GM21423 (cell line): ENCODE measurements at regions not wholly inside any gene's neighbourhood (a gene's known extent, or its start where the extent isn't known, plus 50 kb on each side); places are given as distances from the start of the nearest gene placed in this dataset.

Experiments
- ATAC-seq: cut with Tn5 transposase; IDR thresholded peaks from one replicate; pipeline ENCODE4 v1.9.1; 2021; ENCODE audit warnings: mild to moderate bottlenecking, moderate library complexity; ENCODE audit not compliant: unreplicated experiment

DNA sequence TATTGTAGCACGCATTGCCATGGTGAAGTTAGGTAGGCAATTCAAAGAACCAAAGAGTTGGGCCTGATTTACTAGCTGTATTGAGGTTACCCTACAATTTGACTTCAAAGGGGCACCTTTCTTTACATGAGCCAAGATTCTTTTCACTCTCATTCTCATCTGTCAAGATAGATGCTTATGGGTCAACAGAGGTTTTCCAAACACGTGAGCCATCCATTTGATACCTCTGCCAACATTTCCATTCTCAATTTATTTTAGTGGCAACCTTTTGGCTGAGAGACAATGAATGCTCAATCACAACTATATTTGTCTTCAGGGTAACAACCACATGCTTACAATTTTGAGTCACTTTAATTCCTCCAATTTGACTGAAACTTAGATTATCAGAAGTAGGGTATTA is 370.6 kb upstream of the CDH20 start:
- ATAC-seq = no peak

DNA sequence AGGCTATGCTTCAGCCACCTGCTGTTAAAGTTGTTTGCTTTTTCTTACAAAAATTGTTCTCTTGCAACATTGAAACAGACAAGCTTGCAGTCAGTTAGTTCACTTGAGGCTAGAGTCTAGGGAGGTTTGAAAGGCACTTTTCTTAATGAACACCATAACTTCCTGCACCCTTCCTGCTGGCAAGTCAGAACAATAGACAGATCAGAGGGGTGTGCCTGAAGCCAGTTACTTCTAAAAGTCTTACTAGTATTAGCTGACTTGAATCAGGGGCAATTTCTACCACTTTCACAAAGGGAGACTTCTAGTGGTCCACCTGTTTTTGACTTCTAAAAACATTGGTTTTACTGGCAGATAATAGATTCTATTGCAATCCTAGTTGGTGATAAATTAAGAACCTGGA is 367.4 kb upstream of the CDH20 start:
- no peak for ATAC-seq

DNA sequence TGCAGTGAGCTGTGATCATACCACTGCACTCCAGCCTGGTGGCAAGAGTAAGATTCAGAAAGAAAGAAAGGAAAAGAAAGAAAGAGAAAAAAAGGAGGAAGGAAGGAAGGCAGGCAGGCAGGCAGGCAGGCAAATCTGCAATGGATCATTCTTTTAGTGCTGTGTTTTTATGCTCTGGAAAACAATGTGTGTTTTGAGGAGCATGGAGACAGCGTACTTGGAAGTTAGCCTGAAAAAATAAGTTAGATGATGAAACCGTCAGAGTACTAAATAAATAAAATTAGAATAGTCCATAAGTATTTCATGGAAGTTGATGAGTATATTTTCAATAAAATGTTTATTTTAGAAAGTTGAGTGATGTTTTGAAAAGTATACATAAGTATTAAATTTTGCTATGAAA is 366.4 kb upstream of the CDH20 start:
- ATAC-seq = no peak

DNA sequence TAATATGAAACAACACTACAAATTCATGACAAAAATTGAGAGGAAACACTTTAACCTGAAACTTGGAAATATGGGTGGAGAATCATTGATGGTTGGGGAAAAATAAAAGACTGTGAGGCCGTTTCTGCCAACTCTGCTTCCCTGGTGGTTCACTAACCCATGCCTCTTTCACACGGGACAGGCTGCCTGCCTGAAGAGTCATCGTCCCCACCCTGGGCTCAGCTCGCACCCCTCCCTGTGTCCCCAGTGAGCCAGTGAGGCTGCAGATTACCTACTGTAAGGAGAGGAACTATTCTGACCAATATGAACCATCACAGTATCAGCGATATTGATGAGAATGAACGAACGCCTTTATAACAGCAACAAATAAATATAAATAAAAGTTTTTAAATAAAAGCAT is 357.8 kb upstream of the CDH20 start:
- no peak for ATAC-seq

DNA sequence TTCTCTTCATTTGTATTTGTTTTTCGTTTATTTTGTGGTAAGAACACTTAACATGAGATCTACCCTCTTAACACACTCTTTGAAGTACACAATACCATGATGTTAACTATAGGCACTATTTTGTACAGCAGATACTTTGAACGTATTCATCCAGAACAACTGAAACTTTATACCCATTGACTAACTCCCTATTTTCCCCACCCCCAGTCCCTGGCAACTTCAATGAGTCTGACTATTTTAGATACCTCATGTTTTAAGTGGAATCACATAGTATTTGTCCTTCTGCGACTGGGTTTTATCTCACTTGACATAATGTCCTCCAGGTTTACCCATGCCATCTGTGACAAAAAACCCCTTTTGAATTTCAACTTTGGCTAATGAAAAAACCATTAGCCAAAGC is 356.3 kb upstream of the CDH20 start:
- no peak for ATAC-seq

DNA sequence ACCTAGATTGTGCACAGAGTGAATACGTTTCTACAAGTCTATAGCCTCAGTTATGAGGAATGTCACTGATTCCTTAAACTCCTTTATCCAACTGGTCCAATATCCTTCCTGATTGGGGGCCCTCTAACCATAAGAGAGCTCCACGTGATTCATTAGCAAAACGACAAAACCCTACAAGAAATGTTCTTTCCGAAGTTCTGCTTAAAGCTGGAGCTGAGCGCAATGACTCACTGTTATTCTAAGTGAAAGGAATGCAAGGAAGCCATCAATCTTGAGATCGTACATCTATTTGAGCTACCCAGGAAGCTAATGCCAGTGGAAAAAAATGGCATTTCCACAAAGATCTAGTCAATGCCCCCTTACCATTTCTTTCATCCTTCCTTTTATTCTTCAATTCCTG is 354.9 kb upstream of the CDH20 start:
- no peak for ATAC-seq

DNA sequence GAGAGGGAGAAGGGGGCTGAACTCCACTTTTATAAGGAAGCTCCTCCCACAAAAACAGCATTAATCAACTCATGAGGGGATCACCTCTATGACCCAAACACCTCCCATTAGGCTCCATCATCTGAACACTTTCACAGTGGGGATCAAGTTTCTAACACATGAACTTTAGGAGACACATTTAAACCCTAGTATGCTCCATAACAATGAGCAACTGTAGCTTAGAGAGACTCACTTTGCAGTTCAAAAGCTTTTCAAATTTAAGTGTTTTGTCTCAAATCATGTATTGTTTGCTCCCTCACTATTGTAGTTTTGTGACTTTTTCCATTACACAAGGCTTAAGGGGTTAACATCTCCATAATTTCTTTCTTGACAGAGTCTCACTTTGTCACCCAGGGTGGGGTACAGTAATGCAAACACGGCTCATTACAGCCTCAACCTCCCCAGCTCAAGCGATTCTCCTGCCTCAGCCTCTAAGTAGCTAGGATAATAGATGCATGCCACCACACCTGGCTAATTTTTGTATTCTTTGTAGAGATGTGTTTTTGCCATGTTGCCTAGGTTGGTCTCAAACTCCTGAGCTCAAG is 352.7 kb upstream of the CDH20 start:
- no peak for ATAC-seq

DNA sequence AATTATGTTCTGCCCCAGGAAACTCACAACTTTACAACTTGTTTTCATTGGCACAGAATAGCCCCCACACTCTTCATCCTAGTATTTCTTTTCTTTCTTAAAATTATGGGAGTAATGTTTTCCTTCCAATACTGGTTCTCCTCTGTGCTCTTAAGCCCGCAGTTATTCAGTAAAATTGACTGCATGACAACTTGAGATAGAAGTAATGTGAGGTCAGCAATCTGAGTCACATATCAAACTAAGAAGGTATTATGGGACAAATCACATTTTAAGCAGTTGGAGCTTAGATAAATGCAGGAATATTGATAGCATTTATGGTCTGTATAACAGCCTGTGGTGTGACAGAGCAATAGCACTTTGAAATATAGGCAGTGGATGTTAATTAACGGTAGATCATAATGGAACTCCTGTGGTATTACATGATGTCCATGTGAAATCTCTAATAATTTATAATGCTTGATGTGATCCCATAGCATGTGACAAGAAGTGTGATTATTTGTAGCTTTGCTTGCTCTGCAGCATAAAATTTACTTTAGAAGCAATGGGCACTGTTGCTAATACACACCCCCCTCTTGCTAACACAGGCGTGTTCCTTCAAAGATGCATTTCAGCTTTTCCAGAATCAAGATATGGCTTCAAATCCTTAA is 351.4 kb upstream of the CDH20 start:
- ATAC-seq = no peak

DNA sequence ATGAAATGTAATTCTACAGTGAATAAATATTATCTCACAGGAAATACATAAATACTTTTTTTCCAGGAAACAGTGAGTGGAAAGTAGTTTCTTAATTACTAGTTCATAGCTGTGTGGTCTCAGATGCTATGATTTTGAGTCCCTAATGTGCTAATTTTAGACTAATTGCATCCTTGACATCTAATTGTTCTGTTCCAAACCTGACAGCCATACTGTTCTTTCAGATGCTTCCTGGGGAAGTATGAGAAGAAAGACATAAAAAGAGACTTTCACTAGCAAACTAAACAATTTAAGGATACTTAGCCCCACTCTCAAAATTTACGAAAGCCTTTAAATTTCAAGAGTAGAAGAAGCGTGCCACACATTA is 350.9 kb upstream of the CDH20 start:
- ATAC-seq = no peak

DNA sequence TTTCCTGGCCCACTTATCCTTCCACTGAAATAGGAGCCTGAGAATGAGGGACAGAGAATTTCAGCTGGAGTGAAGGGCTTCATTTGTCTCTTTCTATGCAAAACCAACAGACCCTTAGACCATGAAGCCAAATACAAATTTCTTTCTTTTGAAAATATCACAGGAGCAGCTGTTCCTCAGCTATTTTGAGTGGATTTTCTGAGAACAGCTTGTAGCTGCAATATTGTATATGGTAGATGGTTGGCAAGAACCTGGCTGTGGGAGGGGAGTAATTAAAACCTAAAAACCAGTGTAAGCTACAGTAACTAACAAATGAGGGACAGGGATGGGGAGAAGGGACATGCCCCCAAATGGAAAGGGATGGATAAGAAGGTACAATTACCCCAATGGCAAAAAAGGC is 350.3 kb upstream of the CDH20 start:
- no peak for ATAC-seq

DNA sequence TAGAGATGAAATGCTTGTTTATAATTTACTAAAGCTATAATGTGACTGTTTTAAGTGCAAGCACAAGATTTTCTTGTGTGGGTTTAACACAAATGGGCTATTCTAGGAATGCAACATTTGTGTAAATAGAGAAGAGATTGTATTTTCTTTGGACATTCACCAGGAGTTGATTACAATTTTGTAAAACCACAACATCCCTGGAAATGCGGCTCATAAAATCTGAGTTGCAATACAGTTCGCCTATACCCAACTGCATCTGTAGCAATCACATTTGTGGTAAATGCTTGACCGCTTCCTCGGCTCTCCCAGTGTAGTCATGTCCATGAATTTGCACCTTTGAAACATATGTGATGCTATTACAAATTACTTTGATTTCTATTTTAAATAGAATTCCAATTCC is 348.7 kb upstream of the CDH20 start:
- ATAC-seq = no peak

DNA sequence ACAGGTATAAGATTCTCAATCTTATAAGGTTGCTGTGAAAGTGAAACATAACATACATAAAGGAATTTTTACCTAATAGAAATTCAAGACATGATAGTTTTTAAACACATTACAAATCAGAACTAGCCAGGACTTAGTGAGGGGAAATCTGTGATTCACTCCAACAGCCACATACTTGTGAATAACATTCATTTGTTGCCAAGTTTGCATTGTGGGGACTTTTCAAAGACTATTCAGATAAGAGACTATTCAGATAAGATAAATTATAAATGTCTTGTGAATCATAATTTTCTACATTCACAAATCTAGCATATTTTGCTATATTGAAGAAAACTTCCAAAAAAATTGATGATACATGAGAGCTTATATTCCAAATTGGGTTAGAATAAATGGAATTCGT is 345.3 kb upstream of the CDH20 start:
- no peak for ATAC-seq

DNA sequence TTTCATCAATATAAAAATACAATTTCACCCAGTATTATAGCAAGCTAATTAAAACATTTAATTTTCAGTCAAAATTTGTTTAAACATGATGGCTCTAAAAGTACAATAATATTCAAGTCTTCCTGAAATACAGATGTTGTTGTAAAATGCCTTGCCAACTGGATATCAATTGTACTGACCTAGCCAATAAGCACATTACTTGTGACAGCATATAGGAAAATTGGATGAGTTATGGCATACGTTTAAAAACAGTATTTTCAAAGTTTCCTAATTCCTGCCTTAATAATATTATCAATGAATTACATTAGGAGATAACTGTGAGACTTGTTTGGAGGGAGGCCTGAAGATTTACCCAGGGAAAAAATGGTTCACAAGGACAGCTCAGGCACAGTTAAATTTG is 336.9 kb upstream of the CDH20 start:
- no peak for ATAC-seq

DNA sequence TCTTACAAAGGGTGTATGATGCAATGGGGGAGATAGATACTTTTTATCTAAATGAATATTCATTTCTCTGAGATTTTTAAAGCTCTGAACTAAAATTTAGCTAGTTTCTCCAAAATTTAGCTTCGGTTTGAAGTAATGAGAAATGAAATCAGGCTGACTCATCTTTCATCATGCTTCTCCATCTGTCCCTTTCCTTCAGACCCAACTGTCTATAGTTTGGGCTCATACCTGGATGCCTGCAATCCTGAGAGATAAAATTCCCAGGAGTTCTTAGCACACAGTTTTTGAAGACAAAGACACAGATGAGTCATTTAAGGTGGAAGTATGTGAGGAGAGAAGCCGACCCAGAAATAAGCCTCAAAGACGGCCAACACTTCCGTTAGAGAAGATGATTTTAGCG is 336.4 kb upstream of the CDH20 start:
- ATAC-seq = no peak

DNA sequence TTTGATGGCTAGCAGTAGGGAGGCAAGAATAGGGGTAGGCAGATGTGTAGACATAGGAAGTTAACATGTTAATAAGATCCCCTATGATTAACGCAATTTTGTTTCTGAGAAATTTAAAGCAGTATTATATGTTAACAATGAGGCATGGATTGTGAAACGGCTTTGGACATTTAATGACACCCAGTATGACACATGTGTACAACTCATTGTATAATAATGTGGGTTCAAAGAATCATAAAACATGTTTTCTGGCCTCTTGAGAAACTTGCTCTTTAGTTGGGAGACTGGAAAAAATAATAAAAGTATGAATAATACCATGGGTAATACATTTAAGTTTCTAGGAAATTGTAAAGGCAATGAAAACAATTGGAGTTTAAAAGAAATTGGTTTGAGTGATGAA is 332.1 kb upstream of the CDH20 start:
- ATAC-seq = no peak

DNA sequence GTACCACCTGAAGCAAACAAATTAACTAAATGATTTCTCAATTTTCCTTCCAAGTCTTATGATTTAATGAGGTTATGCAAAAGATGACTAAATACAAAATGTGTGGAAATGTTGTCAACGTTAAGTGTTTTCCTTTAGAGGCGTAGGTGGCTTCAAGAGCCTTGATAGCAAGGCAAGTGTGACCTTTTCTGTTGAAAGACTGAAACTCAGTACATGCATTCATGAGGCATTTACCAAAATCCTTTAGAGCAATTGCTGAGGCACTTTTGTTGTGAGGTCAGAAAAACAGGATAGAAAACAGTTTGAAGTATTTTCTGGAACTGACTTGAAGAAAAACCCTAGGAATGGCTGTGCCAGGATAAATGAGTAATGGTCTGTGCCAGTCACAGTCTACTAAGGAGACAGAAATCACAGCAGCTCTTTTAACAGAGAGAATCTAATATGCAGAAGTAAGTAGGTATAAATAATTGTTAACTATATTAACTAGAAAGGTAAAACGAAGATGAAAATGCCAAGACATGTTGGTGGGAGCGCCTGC is 326.5 kb upstream of the CDH20 start:
- ATAC-seq = no peak

DNA sequence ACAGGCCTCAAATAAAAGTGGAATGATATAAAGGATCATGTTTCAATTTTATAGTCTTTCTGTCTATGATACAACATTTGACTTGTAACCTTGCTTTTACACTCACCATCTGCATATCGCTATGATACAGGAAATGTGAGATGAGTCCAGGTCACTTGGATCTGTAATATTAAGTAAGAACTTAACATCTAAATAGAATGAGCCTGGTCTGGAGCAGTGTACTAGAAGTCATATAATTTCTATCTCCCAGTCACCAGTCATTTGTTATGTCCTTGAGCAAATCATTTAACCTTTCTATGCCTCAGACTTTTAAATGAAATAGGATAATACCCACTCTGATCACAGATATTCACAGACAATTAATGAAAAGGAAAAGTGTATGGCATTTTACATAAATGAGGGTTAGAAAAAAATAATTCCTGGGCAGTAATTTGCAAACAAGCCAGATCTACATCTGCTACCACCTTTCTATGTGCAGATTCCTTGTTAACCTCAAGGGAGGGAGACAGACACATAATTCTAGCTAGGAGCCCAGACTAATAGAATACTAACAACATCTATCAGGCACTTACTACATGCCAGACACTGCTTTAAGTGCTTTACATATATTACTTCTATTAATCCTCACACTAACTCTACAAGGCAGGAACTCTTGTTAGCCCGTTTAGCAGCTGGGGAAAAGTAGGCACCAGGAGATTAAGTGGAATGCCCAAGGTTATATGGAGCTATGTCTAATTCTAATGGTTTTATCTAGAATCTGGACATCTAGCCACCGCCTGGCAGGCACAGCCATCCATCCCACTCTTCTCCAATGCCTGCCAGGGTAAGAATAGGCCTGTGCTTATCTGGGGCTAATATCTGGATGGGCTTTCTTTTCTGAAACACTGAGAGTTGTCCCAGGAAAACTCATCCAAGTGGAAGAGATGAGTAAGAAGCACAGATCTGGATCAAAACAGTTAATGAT is 313.6 kb upstream of the CDH20 start:
- ATAC-seq = no peak

DNA sequence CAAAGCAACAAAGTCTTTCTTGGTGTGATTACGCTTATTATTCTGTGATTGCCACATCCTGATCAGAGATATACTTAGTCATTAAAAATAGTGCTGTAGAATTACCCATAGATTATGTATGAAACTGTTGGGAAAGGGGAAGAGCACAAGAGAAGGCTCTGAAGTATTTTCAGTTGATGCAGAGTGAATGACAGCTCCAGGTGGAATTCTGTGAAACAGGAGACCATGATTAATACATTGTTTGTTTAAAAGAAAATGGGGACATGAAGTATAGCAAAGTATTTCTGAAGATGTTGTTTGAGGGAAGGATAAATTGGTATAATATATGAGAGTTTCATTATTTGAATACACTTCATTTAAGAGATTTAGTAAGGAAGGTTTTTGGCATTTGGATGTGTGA is 307.6 kb upstream of the CDH20 start:
- ATAC-seq = no peak

DNA sequence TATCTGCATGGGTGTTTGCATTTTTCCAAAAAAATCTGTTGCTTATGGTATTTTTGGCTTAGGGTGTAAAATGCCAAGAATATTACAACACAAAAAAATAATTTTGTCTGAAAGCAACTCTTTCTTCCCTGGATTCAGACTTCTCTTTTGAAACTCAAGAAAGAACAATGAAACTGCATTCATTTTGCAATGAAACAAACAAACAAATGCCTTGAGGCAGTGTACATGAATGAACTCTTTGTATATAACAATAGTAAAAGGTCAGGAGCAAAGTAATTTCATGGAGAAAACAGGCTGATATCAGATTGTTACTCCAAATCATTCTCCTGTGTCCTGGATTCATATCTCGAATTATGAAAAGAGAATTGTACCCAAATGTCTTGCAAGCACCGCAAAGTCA is 301.6 kb upstream of the CDH20 start:
- ATAC-seq = no peak

DNA sequence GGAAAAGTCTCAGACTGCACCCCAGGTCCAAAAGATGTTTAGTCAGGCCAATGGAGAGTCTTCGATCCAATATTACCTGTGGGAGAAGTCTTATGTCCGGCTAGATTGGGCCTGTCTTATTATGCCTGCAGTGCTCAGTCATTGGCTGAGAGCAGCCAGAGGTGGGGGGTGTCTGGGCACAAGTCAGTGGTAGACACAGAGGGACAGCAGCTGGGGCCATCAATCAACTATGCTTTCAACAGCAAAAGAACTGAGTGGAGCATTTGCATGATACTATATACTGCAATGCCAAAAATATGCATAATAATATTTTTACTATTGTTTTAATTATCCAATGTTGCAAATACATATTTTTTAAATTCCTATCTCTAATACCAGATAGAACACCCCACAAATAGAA is 298.6 kb upstream of the CDH20 start:
- no peak for ATAC-seq

DNA sequence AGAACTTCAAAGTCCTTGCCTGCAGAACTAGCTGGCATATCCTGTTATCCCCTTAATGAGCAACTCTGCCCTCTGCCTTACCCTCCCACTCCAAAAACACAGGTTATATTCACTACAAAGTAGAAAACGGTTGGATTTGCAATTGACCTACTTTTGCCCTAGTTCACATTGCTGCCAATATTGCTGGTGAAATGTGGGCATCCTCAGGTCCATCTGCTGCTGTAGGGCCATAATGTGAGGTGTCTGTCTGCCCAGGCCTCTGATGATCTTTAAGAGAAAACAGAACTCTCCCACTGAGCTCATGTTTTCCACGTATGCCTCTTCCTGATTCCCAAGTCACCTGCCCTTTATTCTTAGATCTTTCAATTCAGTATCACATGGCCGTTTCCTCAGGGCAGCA is 294.0 kb upstream of the CDH20 start:
- ATAC-seq = no peak

DNA sequence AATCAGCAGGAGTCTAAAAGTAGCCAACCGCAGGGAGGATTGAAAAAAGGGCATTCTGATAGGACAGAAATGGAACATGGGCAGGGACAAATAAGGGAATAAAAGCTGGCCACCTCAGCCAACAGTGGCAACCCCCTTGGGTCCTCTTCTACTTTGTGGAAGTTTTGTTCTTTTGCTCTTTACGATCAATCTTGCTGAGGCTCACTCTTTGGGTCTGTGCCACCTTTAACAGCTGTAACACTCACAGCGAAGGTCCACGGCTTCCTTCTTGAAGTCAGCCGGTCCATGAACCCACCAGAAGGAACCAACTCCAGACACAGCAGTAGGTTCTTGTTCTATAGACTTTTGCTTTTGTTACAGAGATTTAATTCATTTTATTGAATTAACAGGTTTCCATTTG is 285.4 kb upstream of the CDH20 start:
- ATAC-seq = no peak
